ENCODE measurements at regions not wholly inside any gene's neighbourhood (a gene's known extent, or its start where the extent isn't known, plus 50 kb on each side); places are given as distances from the start of the nearest gene placed in this dataset.

- TF ChIP-seq TCF4 (CRISPR knock-in tag; IDR thresholded peaks at IDR 0.05; ENCODE audit: borderline replicate concordance) (no peak), ESRRG (CRISPR knock-in tag; IDR thresholded peaks at IDR 0.05) (no peak), CSDC2 (CRISPR knock-in tag; IDR thresholded peaks at IDR 0.05) (no peak), ZFP30 (CRISPR knock-in tag; IDR thresholded peaks at IDR 0.05) (no peak), TSHZ2 (CRISPR knock-in tag; IDR thresholded peaks at IDR 0.05) (no peak), ZFP3 (CRISPR knock-in tag; IDR thresholded peaks at IDR 0.05) (no peak), ZNF70 (CRISPR knock-in tag; IDR thresholded peaks at IDR 0.05) (no peak), PATZ1 (CRISPR knock-in tag; IDR thresholded peaks at IDR 0.05; ENCODE audit: borderline replicate concordance) (no peak), CREB5 (CRISPR knock-in tag; IDR thresholded peaks at IDR 0.05; ENCODE audit: low read depth) (no peak), ZNF8 (CRISPR knock-in tag; IDR thresholded peaks at IDR 0.05) (no peak), RARB (CRISPR knock-in tag; IDR thresholded peaks at IDR 0.05) (no peak), ARNTL (CRISPR knock-in tag; IDR thresholded peaks at IDR 0.05; ENCODE audit: borderline replicate concordance, low read depth) (no peak)
These were observed 192.7 kb upstream of the KCNMB2 start for GRCh38 chr3:178343433-178344038.

Measured in SK-N-SH treated with all-trans-retinoic acid at 6 μM for 48 hours (cell line).